ENCODE measurements at regions not wholly inside any gene's neighbourhood (a gene's known extent, or its start where the extent isn't known, plus 50 kb on each side); places are given as distances from the start of the nearest gene placed in this dataset.
A peak's percentile ranks its signal among the peaks of the same experiment; 100 is the strongest.

DNA sequence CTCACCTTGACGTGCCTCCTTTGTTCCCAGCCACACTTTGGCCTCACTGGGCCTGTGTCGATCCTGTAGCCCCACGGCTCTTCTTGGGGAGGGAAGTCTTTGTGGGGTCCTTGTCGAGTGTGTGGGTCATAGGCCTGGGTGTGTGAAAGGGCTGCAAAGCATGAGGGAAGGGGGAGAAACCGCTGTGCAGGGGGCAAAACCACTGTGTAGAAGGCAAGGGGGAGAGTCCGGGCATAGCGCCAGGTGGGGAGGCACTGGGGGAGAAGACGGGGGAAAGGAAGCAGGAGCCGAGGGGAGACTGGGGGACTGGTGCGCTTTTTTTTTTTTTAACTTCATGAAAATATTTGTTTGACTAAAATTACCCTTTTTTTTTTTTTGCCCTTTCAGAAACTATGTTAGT lies 65.1 kb upstream of the RASD2 start:
- Histone ChIP-seq H3K27me3 (no peaks in the 10 kb centered on the region), H3K4me3 (no peak overlapping the region), H3K9me3 (no peaks in the 10 kb centered on the region), H3K27ac (no peak overlapping the region), H3K36me3 (no peaks in the 10 kb centered on the region), H3K4me1 (peaks cover 6 to 14% of the 10 kb centered on the region in 2 donors)
- no peak for DNase-seq
- TF ChIP-seq, protein P1, sequence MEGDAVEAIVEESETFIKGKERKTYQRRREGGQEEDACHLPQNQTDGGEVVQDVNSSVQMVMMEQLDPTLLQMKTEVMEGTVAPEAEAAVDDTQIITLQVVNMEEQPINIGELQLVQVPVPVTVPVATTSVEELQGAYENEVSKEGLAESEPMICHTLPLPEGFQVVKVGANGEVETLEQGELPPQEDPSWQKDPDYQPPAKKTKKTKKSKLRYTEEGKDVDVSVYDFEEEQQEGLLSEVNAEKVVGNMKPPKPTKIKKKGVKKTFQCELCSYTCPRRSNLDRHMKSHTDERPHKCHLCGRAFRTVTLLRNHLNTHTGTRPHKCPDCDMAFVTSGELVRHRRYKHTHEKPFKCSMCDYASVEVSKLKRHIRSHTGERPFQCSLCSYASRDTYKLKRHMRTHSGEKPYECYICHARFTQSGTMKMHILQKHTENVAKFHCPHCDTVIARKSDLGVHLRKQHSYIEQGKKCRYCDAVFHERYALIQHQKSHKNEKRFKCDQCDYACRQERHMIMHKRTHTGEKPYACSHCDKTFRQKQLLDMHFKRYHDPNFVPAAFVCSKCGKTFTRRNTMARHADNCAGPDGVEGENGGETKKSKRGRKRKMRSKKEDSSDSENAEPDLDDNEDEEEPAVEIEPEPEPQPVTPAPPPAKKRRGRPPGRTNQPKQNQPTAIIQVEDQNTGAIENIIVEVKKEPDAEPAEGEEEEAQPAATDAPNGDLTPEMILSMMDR (IDR thresholded peaks at IDR 0.05 in 4 of 5, conservative IDR thresholded peaks at IDR 0.05 in 1 of 5), result no peak
- TF ChIP-seq POLR2A (IDR thresholded peaks at IDR 0.05), result no peak
- in situ Hi-C loops (cut with MboI; ENCODE audit: low sequenced_read_pairs in 4 of 4) (no loop called here), intact Hi-C loops (cut with DNase I; ENCODE audit: low total_unique reads) (no loop called here)
- ATAC-seq, result no peak

DNA sequence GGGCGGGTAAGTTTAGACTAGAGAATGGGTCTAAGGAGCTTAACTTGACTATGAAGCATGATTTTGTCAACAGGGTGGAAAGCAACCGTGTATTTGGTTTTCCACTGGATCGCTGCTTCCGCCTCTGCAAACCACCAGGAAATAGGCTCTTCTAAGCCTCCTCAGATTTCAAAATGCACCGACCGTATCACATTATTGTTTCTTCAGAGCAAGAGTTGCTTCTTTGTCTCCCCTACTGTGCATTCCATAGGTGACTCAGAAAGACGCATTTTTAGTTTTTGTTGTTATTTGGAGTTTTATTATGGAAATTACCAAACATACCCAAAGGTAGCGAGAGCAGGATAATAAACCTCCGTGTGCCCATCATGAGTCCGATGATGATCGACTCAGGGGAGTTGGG lies 64.3 kb upstream of the RASD2 start:
- in situ Hi-C loops (cut with MboI; ENCODE audit: low sequenced_read_pairs in 4 of 4), result no loop called here
- no peak for ATAC-seq

DNA sequence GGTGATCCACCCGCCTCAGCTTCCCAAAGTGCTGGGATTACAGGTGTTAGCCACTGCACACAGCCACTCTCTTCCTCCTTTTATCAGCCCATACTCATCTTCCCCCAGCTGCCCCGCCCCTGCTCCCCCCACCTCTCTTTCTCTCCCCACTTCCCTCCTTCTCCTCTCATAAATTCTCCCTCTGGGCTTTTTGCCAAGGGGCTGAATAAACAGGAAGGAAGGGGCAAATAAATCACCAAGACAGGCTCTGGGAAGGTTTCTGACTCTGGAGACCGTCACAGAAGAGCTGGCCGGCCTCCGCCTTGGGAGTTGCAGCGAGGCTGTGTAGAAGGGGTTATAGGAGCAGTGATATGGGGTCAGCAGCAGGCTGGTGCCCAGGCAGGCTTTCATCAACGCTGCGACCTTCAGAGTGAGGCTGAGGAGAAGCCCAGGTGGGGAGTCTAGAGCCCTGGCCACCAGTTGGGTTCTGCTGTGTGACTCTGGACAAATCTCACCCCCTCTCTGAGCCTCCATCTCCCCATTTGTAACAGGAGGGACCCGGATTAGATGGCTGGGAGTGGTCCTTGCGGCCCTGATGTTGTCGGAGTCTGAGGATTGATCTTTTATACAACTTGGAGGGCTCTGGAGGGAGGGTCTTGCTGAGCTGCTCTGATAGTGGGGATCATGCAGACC lies 62.6 kb upstream of the RASD2 start:
- DNase-seq (peak; percentile 35 to 40), ATAC-seq (peak; percentile 31 to 39)
- H3K4me3 ChIP-seq, result no peak overlapping the region
- intact Hi-C loops (cut with DNase I; ENCODE audit: low total_unique reads) (no loop called here), in situ Hi-C loops (cut with MboI; ENCODE audit: low sequenced_read_pairs in 4 of 4) (no loop called here)
- peak overlapping the region; percentile 10 to 69 (median 68) for H3K27ac ChIP-seq
- no peaks in the 10 kb centered on the region for H3K36me3 ChIP-seq
- peaks cover 17 to 28% of the 10 kb centered on the region in 2 donors for H3K4me1 ChIP-seq
- H3K9me3 ChIP-seq, result no peaks in the 10 kb centered on the region
- TF ChIP-seq POLR2A (IDR thresholded peaks at IDR 0.05), result no peak
- TF ChIP-seq, protein P1 (IDR thresholded peaks at IDR 0.05 in 4 of 5, conservative IDR thresholded peaks at IDR 0.05 in 1 of 5), result no peak
- H3K27me3 ChIP-seq, result no peaks in the 10 kb centered on the region

More for the DNA sequence above, 64.3 kb upstream of the RASD2 start:
- TF ChIP-seq, protein P1 (IDR thresholded peaks at IDR 0.05 in 4 of 5, conservative IDR thresholded peaks at IDR 0.05 in 1 of 5), result no peak
- TF ChIP-seq POLR2A (IDR thresholded peaks at IDR 0.05), result no peak
- Histone ChIP-seq H3K27ac (no peak overlapping the region), H3K27me3 (no peaks in the 10 kb centered on the region), H3K4me1 (peaks cover 14 to 22% of the 10 kb centered on the region in 2 donors), H3K4me3 (no peak overlapping the region), H3K36me3 (no peaks in the 10 kb centered on the region), H3K9me3 (no peaks in the 10 kb centered on the region)
- intact Hi-C loops (cut with DNase I; ENCODE audit: low total_unique reads), result no loop called here
- no peak for DNase-seq

DNA sequence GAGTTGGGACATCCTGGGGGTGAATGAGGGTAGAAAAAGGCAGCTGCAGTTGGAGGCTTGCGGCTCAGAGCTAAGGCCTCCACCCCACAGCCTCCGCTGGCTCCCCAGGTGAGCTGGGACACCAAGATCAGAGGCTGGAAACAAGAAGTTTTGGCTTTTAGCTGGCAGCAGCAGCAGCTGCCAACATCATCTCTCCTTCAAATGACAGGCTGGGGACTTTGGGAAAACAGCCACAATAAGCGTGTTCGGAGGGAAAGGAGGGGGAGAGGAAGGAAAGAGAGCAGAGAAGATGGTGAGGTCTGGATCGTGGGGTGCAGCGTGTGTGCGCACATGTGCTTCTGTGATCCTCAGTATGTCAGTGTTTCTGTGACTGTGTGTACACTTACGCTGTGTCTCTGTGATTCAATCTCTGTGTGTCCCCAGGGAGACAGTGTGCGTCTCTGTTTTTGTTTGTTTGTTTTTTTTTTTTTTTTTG lies 62.0 kb upstream of the RASD2 start:
- Histone ChIP-seq H3K4me3 (no peak overlapping the region), H3K27ac (peak overlapping the region; percentile 10 to 69 (median 68)), H3K4me1 (peaks cover 17 to 28% of the 10 kb centered on the region in 2 donors), H3K9me3 (no peaks in the 10 kb centered on the region), H3K36me3 (no peaks in the 10 kb centered on the region), H3K27me3 (no peaks in the 10 kb centered on the region)
- in situ Hi-C loops (cut with MboI; ENCODE audit: low sequenced_read_pairs in 4 of 4) (no loop called here), intact Hi-C loops (cut with DNase I; ENCODE audit: low total_unique reads) (no loop called here)
- no peak for DNase-seq
- no peak for ATAC-seq
- no peak for TF ChIP-seq POLR2A (IDR thresholded peaks at IDR 0.05)
- TF ChIP-seq, protein P1 (IDR thresholded peaks at IDR 0.05 in 4 of 5, conservative IDR thresholded peaks at IDR 0.05 in 1 of 5), result no peak

Measured in gastrocnemius medialis (tissue), 4 donors.